PC-3 (cell line): ENCODE measurements at regions not wholly inside any gene's neighbourhood (a gene's known extent, or its start where the extent isn't known, plus 50 kb on each side); places are given as distances from the start of the nearest gene placed in this dataset.

Experiments
- ATAC-seq: fragments of 200-7000 bp; cut with Tn5 transposase; 2 replicates; pipeline ENCODE4 v1.9.1; 2020; ENCODE audit warnings: mild to moderate bottlenecking, moderate library complexity
- BruUV-seq: library from RNA; stranded (reverse); fragments of 400-500 nt; replicated peaks from 2 replicates; lab custom pipeline; 2021; lab: Mats Ljungman, UMichigan
- CTCF ChIA-PET: fragments of 300-600 bp; sonication (Branson Sonifier 250); formaldehyde crosslinking; loops from one replicate; lab custom pipeline; 2022; ENCODE audit warnings: antibody characterized with exemption; lab: Charles Lee
- POLR2A ChIA-PET: fragments of 300-600 bp; sonication (Branson Sonifier 250); formaldehyde crosslinking; loops from one replicate; lab custom pipeline; 2022; ENCODE audit warnings: antibody characterized with exemption; ENCODE audit not compliant: unreplicated experiment; lab: Charles Lee
- DNase-seq: peaks from one replicate; pipeline ENCODE4 v3.0.0-alpha.2; 2015
- H2AFZ ChIP-seq: fragments of 300-600 bp; sonication (generic); 2 replicates; pipeline ENCODE4 v1.6.0; 2016; ENCODE audit warnings: antibody characterized with exemption, low read length
- H3F3A ChIP-seq: fragments of 300-600 bp; sonication (generic); one replicate; pipeline ENCODE4 v1.6.0; 2017; ENCODE audit warnings: antibody characterized with exemption, low read length, control low read depth, mild to moderate bottlenecking; ENCODE audit not compliant: unreplicated experiment
- H3K27ac ChIP-seq: fragments of 300-600 bp; sonication (generic); 2 replicates; pipeline ENCODE4 v1.5.1; 2016; ENCODE audit warnings: mild to moderate bottlenecking, low read length
- H3K27me3 ChIP-seq: fragments of 300-600 bp; sonication (generic); 2 replicates; pipeline ENCODE4 v1.6.1; 2016; ENCODE audit warnings: low read length, mixed read lengths
- H3K36me3 ChIP-seq: fragments of 300-600 bp; sonication (generic); 2 replicates; pipeline ENCODE4 v1.6.1; 2016; ENCODE audit warnings: low read depth, mixed run types, low read length, mixed read lengths
- H3K4me1 ChIP-seq: fragments of 300-600 bp; sonication (generic); 2 replicates; pipeline ENCODE4 v1.5.1; 2016; ENCODE audit warnings: low read length; ENCODE audit not compliant: insufficient read depth
- H3K4me2 ChIP-seq: fragments of 300-600 bp; sonication (generic); 2 replicates; pipeline ENCODE4 v1.6.0; 2016; ENCODE audit warnings: low read length
- H3K4me3 ChIP-seq: fragments of 300-600 bp; sonication (generic); 2 replicates; pipeline ENCODE4 v1.5.1; 2016; ENCODE audit warnings: mild to moderate bottlenecking, low read length, mixed read lengths
- H3K79me2 ChIP-seq: fragments of 300-600 bp; sonication (generic); 2 replicates; pipeline ENCODE4 v1.6.1; 2017; ENCODE audit warnings: low read length, mixed read lengths
- H3K9ac ChIP-seq: fragments of 300-600 bp; sonication (generic); 2 replicates; pipeline ENCODE4 v1.6.0; 2016; ENCODE audit warnings: mild to moderate bottlenecking, low read length
- H3K9me2 ChIP-seq: fragments of 300-600 bp; sonication (generic); replicated peaks from 2 replicates; pipeline ENCODE4 v1.6.1; 2016; ENCODE audit warnings: mixed run types, low read length, mixed read lengths
- H3K9me3 ChIP-seq: fragments of 300-600 bp; sonication (generic); 2 replicates; pipeline ENCODE4 v1.6.1; 2016; ENCODE audit warnings: low read length, mixed read lengths
- H4K20me1 ChIP-seq: fragments of 300-600 bp; sonication (generic); 2 replicates; pipeline ENCODE4 v1.6.1; 2016; ENCODE audit warnings: low read length, mixed read lengths
- EZH2 ChIP-seq: fragments of 300-600 bp; sonication (generic); IDR thresholded peaks from one replicate; pipeline ENCODE4 v1.6.1; 2017; ENCODE audit warnings: antibody characterized with exemption, mild to moderate bottlenecking, low read length; ENCODE audit not compliant: unreplicated experiment
- EZH2phosphoT487 ChIP-seq: fragments of 300-600 bp; sonication (generic); IDR thresholded peaks from 2 replicates; pipeline ENCODE4 v1.6.1; 2018; ENCODE audit warnings: mild to moderate bottlenecking, antibody characterized with exemption, low read length, borderline replicate concordance
- intact Hi-C: fragments of 100-400 bp; cut with micrococcal nuclease; formaldehyde crosslinking; loops from 2 replicates; pipeline ENCODE4 v1.9.0; 2023
- TF ChIP-seq, protein P1 (sequence below): fragments of 300-600 bp; sonication (generic); conservative IDR thresholded peaks from 2 replicates; pipeline ENCODE4 v1.5.1; 2017; ENCODE audit warnings: antibody characterized with exemption, low read depth, mild to moderate bottlenecking, low read length

- H3F3A ChIP-seq = no peaks in the 10 kb centered on the region
- no peak overlapping the region for H3K27ac ChIP-seq
- DNase-seq (peak; percentile 13), ATAC-seq (no peak)
- ChIA-PET CTCF (interaction anchor here (0.5 kb wide), 1 partner anchor 48 kb away, joined by 3 read pairs; no protein-coding TSS in a partner anchor), POLR2A (no interaction called here)
- H4K20me1 ChIP-seq = no peaks in the 10 kb centered on the region
- no peak overlapping the region for H3K4me3 ChIP-seq
- no peak overlapping the region for H3K9ac ChIP-seq
- TF ChIP-seq EZH2 = no peak
- TF ChIP-seq EZH2phosphoT487 = no peak
- TF ChIP-seq, protein P1, sequence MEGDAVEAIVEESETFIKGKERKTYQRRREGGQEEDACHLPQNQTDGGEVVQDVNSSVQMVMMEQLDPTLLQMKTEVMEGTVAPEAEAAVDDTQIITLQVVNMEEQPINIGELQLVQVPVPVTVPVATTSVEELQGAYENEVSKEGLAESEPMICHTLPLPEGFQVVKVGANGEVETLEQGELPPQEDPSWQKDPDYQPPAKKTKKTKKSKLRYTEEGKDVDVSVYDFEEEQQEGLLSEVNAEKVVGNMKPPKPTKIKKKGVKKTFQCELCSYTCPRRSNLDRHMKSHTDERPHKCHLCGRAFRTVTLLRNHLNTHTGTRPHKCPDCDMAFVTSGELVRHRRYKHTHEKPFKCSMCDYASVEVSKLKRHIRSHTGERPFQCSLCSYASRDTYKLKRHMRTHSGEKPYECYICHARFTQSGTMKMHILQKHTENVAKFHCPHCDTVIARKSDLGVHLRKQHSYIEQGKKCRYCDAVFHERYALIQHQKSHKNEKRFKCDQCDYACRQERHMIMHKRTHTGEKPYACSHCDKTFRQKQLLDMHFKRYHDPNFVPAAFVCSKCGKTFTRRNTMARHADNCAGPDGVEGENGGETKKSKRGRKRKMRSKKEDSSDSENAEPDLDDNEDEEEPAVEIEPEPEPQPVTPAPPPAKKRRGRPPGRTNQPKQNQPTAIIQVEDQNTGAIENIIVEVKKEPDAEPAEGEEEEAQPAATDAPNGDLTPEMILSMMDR = no peak
- H3K27me3 ChIP-seq = no peaks in the 10 kb centered on the region
- no peak overlapping the region for H3K4me2 ChIP-seq
- peaks cover 33% of the 10 kb centered on the region for H3K4me1 ChIP-seq
- no peaks in the 10 kb centered on the region for H3K9me2 ChIP-seq
- no TSS peak for BruUV-seq
- no peaks in the 10 kb centered on the region for H3K9me3 ChIP-seq
- H2AFZ ChIP-seq = no peak overlapping the region
- H3K79me2 ChIP-seq = no peaks in the 10 kb centered on the region
- intact Hi-C loops = no loop called here
- H3K36me3 ChIP-seq = no peaks in the 10 kb centered on the region
Measured at GRCh38 chr14:34055157-34055950, 104.5 kb upstream of the EGLN3 start.

- TF ChIP-seq EZH2phosphoT487 (no peak), EZH2 (no peak)
- TF ChIP-seq, protein P1 = no peak
- DNase-seq = no peak
- H3K9me3 ChIP-seq = no peaks in the 10 kb centered on the region
- ChIA-PET CTCF (no interaction called here), POLR2A (no interaction called here)
- H3K27me3 ChIP-seq = no peaks in the 10 kb centered on the region
- no peaks in the 10 kb centered on the region for H3K36me3 ChIP-seq
- intact Hi-C loops = no loop called here
- no peak overlapping the region for H3K9ac ChIP-seq
- H3K9me2 ChIP-seq = no peaks in the 10 kb centered on the region
- no peaks in the 10 kb centered on the region for H3F3A ChIP-seq
- no peak overlapping the region for H2AFZ ChIP-seq
- no peak; the same call in 1 of the 2 replicates for ATAC-seq
- no peak overlapping the region for H3K4me2 ChIP-seq
- no peaks in the 10 kb centered on the region for H3K79me2 ChIP-seq
- H3K4me3 ChIP-seq = no peak overlapping the region
- no peak overlapping the region for H3K27ac ChIP-seq
- no peaks in the 10 kb centered on the region for H4K20me1 ChIP-seq
- no TSS peak for BruUV-seq
- H3K4me1 ChIP-seq = peaks cover 20% of the 10 kb centered on the region
Measured at GRCh38 chr14:34053666-34054065, 102.8 kb upstream of the EGLN3 start.

GRCh38 chr14:34052658-34053014, 101.8 kb upstream of the EGLN3 start:
- BruUV-seq = no TSS peak
- no peaks in the 10 kb centered on the region for H3K9me3 ChIP-seq
- POLR2A ChIA-PET = no interaction called here

More at GRCh38 chr14:34052658-34053014, 101.8 kb upstream of the EGLN3 start:
- no peaks in the 10 kb centered on the region for H3K79me2 ChIP-seq
- CTCF ChIA-PET = no interaction called here
- H3K36me3 ChIP-seq = no peaks in the 10 kb centered on the region
- H2AFZ ChIP-seq = no peak overlapping the region
- no peaks in the 10 kb centered on the region for H3F3A ChIP-seq
- intact Hi-C loops = no loop called here
- TF ChIP-seq EZH2 = no peak
- TF ChIP-seq EZH2phosphoT487 = no peak
- TF ChIP-seq, protein P1 = no peak
- no peaks in the 10 kb centered on the region for H4K20me1 ChIP-seq
- peak; percentile 57 for ATAC-seq
- H3K9ac ChIP-seq = no peak overlapping the region
- no peak overlapping the region for H3K4me3 ChIP-seq
- H3K4me1 ChIP-seq = peaks cover 20% of the 10 kb centered on the region
- no peaks in the 10 kb centered on the region for H3K9me2 ChIP-seq
- H3K4me2 ChIP-seq = peak overlapping the region; percentile 45; the same call in 1 of the 2 replicates
- peak; percentile 68 for DNase-seq
- no peaks in the 10 kb centered on the region for H3K27me3 ChIP-seq
- peak overlapping the region; percentile 43 for H3K27ac ChIP-seq
